GM23338 (cell line): ENCODE measurements at regions not wholly inside any gene's neighbourhood (a gene's known extent, or its start where the extent isn't known, plus 50 kb on each side); places are given as distances from the start of the nearest gene placed in this dataset.
"Not testable (repeated sequence)": the region's sequence is repeated elsewhere in the genome, so short reads cannot be mapped to it uniquely, and the experiment has no call there.

ENCODE experiments used
- ATAC-seq: fragments of 200-7000 bp; cut with Tn5 transposase; 3 replicates; pipeline ENCODE4 v1.9.1; 2020
- DNase-seq: peaks from one replicate; pipeline ENCODE4 v3.0.0-alpha.2; 2015; ENCODE audit warnings: low spot score
- H2AFZ ChIP-seq: fragments of 200-600 bp; sonication (generic); 2 replicates; pipeline ENCODE4 v1.8.0; 2016; ENCODE audit warnings: antibody characterized with exemption, mild to moderate bottlenecking, moderate library complexity
- H3F3A ChIP-seq: fragments of 200-600 bp; sonication (generic); replicated peaks from 2 replicates; pipeline ENCODE4 v1.8.0; 2017; ENCODE audit warnings: antibody characterized with exemption, mixed run types, low read depth
- H3K27ac ChIP-seq: fragments of 200-600 bp; sonication (generic); 2 replicates; pipeline ENCODE4 v1.6.1; 2016; ENCODE audit warnings: low read depth
- H3K27me3 ChIP-seq: fragments of 200-600 bp; sonication (generic); 2 replicates; pipeline ENCODE4 v1.8.0; 2016; ENCODE audit warnings: mild to moderate bottlenecking, mixed run types, moderate library complexity; ENCODE audit not compliant: insufficient read depth
- H3K36me3 ChIP-seq: fragments of 200-600 bp; sonication (generic); 2 replicates; pipeline ENCODE4 v1.8.0; 2016; ENCODE audit warnings: mild to moderate bottlenecking; ENCODE audit not compliant: insufficient read depth
- H3K4me1 ChIP-seq: fragments of 200-600 bp; sonication (generic); 2 replicates; pipeline ENCODE4 v1.8.0; 2016; ENCODE audit warnings: mild to moderate bottlenecking, moderate library complexity; ENCODE audit not compliant: insufficient read depth
- H3K4me2 ChIP-seq: fragments of 200-600 bp; sonication (generic); 2 replicates; pipeline ENCODE4 v1.7.1; 2017; ENCODE audit warnings: mixed run types
- H3K4me3 ChIP-seq: fragments of 200-600 bp; sonication (generic); 2 replicates; pipeline ENCODE4 v1.6.1; 2016; ENCODE audit warnings: mixed run types
- H3K79me2 ChIP-seq: fragments of 200-600 bp; sonication (generic); replicated peaks from 2 replicates; pipeline ENCODE4 v1.8.0; 2017; ENCODE audit warnings: mild to moderate bottlenecking; ENCODE audit not compliant: insufficient read depth
- H3K9me2 ChIP-seq: fragments of 200-600 bp; sonication (generic); 2 replicates; pipeline ENCODE4 v1.8.0; 2017; ENCODE audit not compliant: insufficient read depth
- H4K20me1 ChIP-seq: fragments of 200-600 bp; sonication (generic); replicated peaks from 2 replicates; pipeline ENCODE4 v1.8.0; 2017; ENCODE audit warnings: mild to moderate bottlenecking; ENCODE audit not compliant: insufficient read depth
- H3K27ac Mint-ChIP-seq: 2 replicates; pipeline ENCODE4 v1.8.0; 2020; ENCODE audit warnings: inconsistent platforms, mild to moderate bottlenecking, moderate library complexity, mixed read lengths
- H3K27me3 Mint-ChIP-seq: 3 replicates; pipeline ENCODE4 v1.8.0; 2022; ENCODE audit warnings: low read depth, mild to moderate bottlenecking, moderate library complexity, mixed read lengths, inconsistent platforms; ENCODE audit not compliant: insufficient read depth, poor library complexity
- H3K36me3 Mint-ChIP-seq: 3 replicates; pipeline ENCODE4 v1.8.0; 2021; ENCODE audit warnings: low read depth, mild to moderate bottlenecking, inconsistent platforms, moderate library complexity, mixed read lengths
- H3K4me1 Mint-ChIP-seq: 3 replicates; pipeline ENCODE4 v1.8.0; 2020; ENCODE audit warnings: mild to moderate bottlenecking, inconsistent platforms, mixed read lengths
- H3K4me3 Mint-ChIP-seq: 3 replicates; pipeline ENCODE4 v1.8.0; 2021; ENCODE audit warnings: moderate library complexity, mild to moderate bottlenecking, inconsistent platforms, mixed read lengths
- H3K9me3 Mint-ChIP-seq: 3 replicates; pipeline ENCODE4 v1.8.0; 2020; ENCODE audit warnings: moderate library complexity, mild to moderate bottlenecking, inconsistent platforms, mixed read lengths
- NANOG ChIP-seq: IDR thresholded peaks from 2 replicates; pipeline ENCODE4 v1.6.1; 2016; ENCODE audit warnings: antibody characterized with exemption, borderline replicate concordance
- REST ChIP-seq: IDR thresholded peaks from one replicate; pipeline ENCODE4 v1.6.1; 2018; ENCODE audit warnings: antibody characterized with exemption; ENCODE audit not compliant: unreplicated experiment
- ZNF331 ChIP-seq: fragments of 250-450 bp; sonication (Bioruptor Pico); IDR thresholded peaks from 2 replicates; pipeline ENCODE4 v1.5.0; 2020; ENCODE audit warnings: low read depth, mild to moderate bottlenecking, moderate library complexity

GRCh38 chr9:81028504-81028903 is 660.8 kb downstream of the TLE1 start:
- ATAC-seq (no peak), DNase-seq (no peak)
- H3K27ac ChIP-seq: no peak overlapping the region

DNA sequence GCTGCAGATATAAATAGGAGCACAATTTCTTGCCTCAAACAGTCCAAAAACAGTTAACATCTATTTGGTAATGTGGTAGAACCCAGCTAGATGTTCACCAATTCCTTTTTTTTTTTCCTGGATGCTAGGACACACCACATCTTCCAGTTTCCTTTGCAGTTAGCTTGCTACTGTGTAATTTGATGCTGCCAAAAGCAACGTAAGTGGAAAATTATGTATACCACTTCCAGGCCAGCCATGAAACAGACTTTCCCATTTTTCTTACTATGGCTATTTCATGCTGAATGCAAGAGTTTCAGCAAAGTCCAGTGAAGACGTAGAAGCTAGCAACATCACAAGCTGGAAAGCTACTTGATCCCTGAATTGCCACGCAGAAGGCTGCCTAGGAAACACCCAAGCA is 667.2 kb downstream of the TLE1 start:
- no peaks in the 10 kb centered on the region for H3K79me2 ChIP-seq
- no peak overlapping the region for H2AFZ ChIP-seq
- no peaks in the 10 kb centered on the region for H4K20me1 ChIP-seq
- no peaks in the 10 kb centered on the region for H3K9me2 ChIP-seq
- no peaks in the 10 kb centered on the region for H3K4me1 ChIP-seq
- no peaks in the 10 kb centered on the region for H3F3A ChIP-seq
- no peak overlapping the region for H3K4me2 ChIP-seq
- H3K27me3 Mint-ChIP-seq: no peaks in the 10 kb centered on the region
- no peaks in the 10 kb centered on the region for H3K36me3 Mint-ChIP-seq
- TF ChIP-seq NANOG (no peak), ZNF331 (CRISPR knock-in tag) (no peak)
- no peak overlapping the region for H3K4me3 ChIP-seq
- peaks cover 5% of the 10 kb centered on the region; the same call in 2 of the 3 replicates for H3K4me1 Mint-ChIP-seq
- no peaks in the 10 kb centered on the region for H3K9me3 Mint-ChIP-seq
- no peaks in the 10 kb centered on the region for H3K36me3 ChIP-seq
- H3K27me3 ChIP-seq: no peaks in the 10 kb centered on the region
- no peak for DNase-seq
- ATAC-seq: no peak
- H3K4me3 Mint-ChIP-seq: no peak overlapping the region
- no peak overlapping the region for H3K27ac Mint-ChIP-seq
- no peak overlapping the region for H3K27ac ChIP-seq

More at GRCh38 chr9:81028504-81028903, 660.8 kb downstream of the TLE1 start:
- H3K27ac Mint-ChIP-seq: no peak overlapping the region
- H3K27me3 Mint-ChIP-seq: no peaks in the 10 kb centered on the region
- Histone ChIP-seq H3K36me3 (no peaks in the 10 kb centered on the region), H3K79me2 (no peaks in the 10 kb centered on the region), H3K4me3 (no peak overlapping the region), H4K20me1 (no peaks in the 10 kb centered on the region), H3K9me2 (no peaks in the 10 kb centered on the region), H3K4me2 (no peak overlapping the region), H3K27me3 (no peaks in the 10 kb centered on the region), H3F3A (no peaks in the 10 kb centered on the region), H3K4me1 (peaks cover 19% of the 10 kb centered on the region; the same call in 1 of the 2 replicates), H2AFZ (no peak overlapping the region)
- no peak for TF ChIP-seq ZNF331 (CRISPR knock-in tag)
- no peak for TF ChIP-seq REST
- H3K4me1 Mint-ChIP-seq: peaks cover 11% of the 10 kb centered on the region; the same call in 2 of the 3 replicates
- no peak overlapping the region for H3K4me3 Mint-ChIP-seq
- no peaks in the 10 kb centered on the region for H3K36me3 Mint-ChIP-seq
- no peaks in the 10 kb centered on the region for H3K9me3 Mint-ChIP-seq

DNA sequence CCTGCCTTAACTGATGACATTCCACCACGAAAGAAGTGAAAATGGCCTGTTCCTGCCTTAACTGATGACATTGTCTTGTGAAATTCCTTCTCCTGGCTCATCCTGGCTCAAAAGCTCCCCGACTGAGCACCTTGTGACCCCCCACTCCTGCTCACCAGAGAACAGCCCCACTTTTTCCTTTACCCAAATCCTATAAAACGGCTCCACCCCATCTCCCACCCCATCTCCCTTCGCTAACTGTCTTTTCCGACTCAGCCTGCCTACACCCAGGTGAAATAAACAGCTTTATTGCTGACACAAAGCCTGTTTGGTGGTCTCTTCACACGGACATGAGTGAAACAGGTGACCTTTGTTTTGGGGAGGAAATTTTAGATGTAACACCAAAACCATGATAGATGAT is 674.4 kb downstream of the TLE1 start:
- not testable (repeated sequence) for H3K36me3 ChIP-seq, H3K27me3 ChIP-seq, H3K27ac ChIP-seq, H3K79me2 ChIP-seq, H3K9me2 ChIP-seq, H3K4me1 ChIP-seq, H3K36me3 Mint-ChIP-seq, H3K4me3 Mint-ChIP-seq, DNase-seq, H3K4me3 ChIP-seq, ATAC-seq, H3K4me2 ChIP-seq, H3F3A ChIP-seq, H3K4me1 Mint-ChIP-seq, H3K9me3 Mint-ChIP-seq, H3K27me3 Mint-ChIP-seq, H3K27ac Mint-ChIP-seq, H4K20me1 ChIP-seq
- peak overlapping the region; percentile 67; the same call in 1 of the 2 replicates for H2AFZ ChIP-seq

DNA sequence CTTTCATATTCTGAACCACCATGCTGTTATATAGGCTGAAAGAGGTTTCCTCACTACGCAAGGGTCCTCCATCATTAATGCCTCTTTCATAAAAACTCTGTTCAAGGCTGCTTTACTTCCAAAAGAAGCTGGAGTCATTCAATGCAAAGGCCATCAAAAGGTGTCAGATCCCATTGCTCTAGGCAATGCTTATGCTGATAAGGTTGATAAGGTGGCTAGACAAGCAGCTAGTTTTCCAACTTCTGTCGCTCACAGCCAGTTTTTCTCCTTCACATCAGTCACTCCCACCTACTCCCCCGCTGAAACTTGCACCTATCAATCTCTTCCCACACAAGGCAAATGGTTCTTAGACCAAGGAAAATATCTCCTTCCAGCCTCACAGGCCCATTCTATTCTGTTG is 676.2 kb downstream of the TLE1 start:
- not testable (repeated sequence) for H3K36me3 ChIP-seq, H3K4me2 ChIP-seq, H3K27me3 Mint-ChIP-seq, ATAC-seq, H3K27me3 ChIP-seq, H3K27ac ChIP-seq, H3K9me2 ChIP-seq, H3K79me2 ChIP-seq, H3K9me3 Mint-ChIP-seq, H3F3A ChIP-seq, H3K4me1 ChIP-seq, DNase-seq, H2AFZ ChIP-seq, H3K4me3 Mint-ChIP-seq, H3K36me3 Mint-ChIP-seq, H3K4me3 ChIP-seq, H3K27ac Mint-ChIP-seq, H3K4me1 Mint-ChIP-seq, H4K20me1 ChIP-seq
